ENCODE measurements at regions not wholly inside any gene's neighbourhood (a gene's known extent, or its start where the extent isn't known, plus 50 kb on each side); places are given as distances from the start of the nearest gene placed in this dataset.
"Not testable (repeated sequence)": the region's sequence is repeated elsewhere in the genome, so short reads cannot be mapped to it uniquely, and the experiment has no call there.

- no peak for DNase-seq (ENCODE audit: low read depth in 2 of 2)
Observed at GRCh38 chr5:10018201-10019069, 231.3 kb downstream of the ATPSCKMT start.

- no peak for DNase-seq (ENCODE audit: low read depth in 2 of 2)
Observed at GRCh38 chr5:10017786-10018185, 231.9 kb downstream of the ATPSCKMT start.

GRCh38 chr5:10016559-10016958, 233.1 kb downstream of the ATPSCKMT start:
- DNase-seq (ENCODE audit: low read depth in 2 of 2), result not testable (repeated sequence)

GRCh38 chr5:10015681-10016080, 234.0 kb downstream of the ATPSCKMT start:
- not testable (repeated sequence) for DNase-seq (ENCODE audit: low read depth in 2 of 2)

- no peak for DNase-seq (ENCODE audit: low read depth in 2 of 2)
Observed at GRCh38 chr5:10009802-10010201, 239.9 kb downstream of the ATPSCKMT start.

- DNase-seq (ENCODE audit: low read depth in 2 of 2), result no peak
Observed at GRCh38 chr5:9987101-9987500, 262.6 kb downstream of the ATPSCKMT start.

GRCh38 chr5:9977070-9977469, 272.6 kb downstream of the ATPSCKMT start:
- DNase-seq (ENCODE audit: low read depth in 2 of 2), result no peak

GRCh38 chr5:9976621-9977020, 273.1 kb downstream of the ATPSCKMT start:
- no peak for DNase-seq (ENCODE audit: low read depth in 2 of 2)

- DNase-seq (ENCODE audit: low read depth in 2 of 2), result no peak
Observed at GRCh38 chr5:9972059-9972458, 277.6 kb downstream of the ATPSCKMT start.

GRCh38 chr5:9971301-9971700, 278.4 kb downstream of the ATPSCKMT start:
- no peak for DNase-seq (ENCODE audit: low read depth in 2 of 2)

- no peak for DNase-seq (ENCODE audit: low read depth in 2 of 2)
Observed at GRCh38 chr5:9958914-9959313, 290.8 kb downstream of the ATPSCKMT start.

GRCh38 chr5:9957214-9957613, 292.5 kb downstream of the ATPSCKMT start:
- DNase-seq (ENCODE audit: low read depth in 2 of 2), result no peak

- no peak for DNase-seq (ENCODE audit: low read depth in 2 of 2)
Observed at GRCh38 chr5:9956725-9957124, 293.0 kb downstream of the ATPSCKMT start.

GRCh38 chr5:9955586-9955985, 294.1 kb downstream of the ATPSCKMT start:
- no peak for DNase-seq (ENCODE audit: low read depth in 2 of 2)

- no peak for DNase-seq (ENCODE audit: low read depth in 2 of 2)
Observed at GRCh38 chr5:9954869-9955268, 294.8 kb downstream of the ATPSCKMT start.

- DNase-seq (ENCODE audit: low read depth in 2 of 2), result no peak
Observed at GRCh38 chr5:9953691-9954090, 296.0 kb downstream of the ATPSCKMT start.

- no peak for DNase-seq (ENCODE audit: low read depth in 2 of 2)
Observed at GRCh38 chr5:9951865-9952516, 297.7 kb downstream of the ATPSCKMT start.

- DNase-seq (ENCODE audit: low read depth in 2 of 2), result no peak
Observed at GRCh38 chr5:9947944-9948343, 301.7 kb downstream of the ATPSCKMT start.

- DNase-seq (ENCODE audit: low read depth in 2 of 2), result no peak
Observed at GRCh38 chr5:9947225-9947714, 302.4 kb downstream of the ATPSCKMT start.

GRCh38 chr5:9932770-9933169, 302.6 kb upstream of the TAS2R1 start:
- no peak for DNase-seq (ENCODE audit: low read depth in 2 of 2)

GRCh38 chr5:9930156-9930555, 300.0 kb upstream of the TAS2R1 start:
- no peak for DNase-seq (ENCODE audit: low read depth in 2 of 2)

- DNase-seq (ENCODE audit: low read depth in 2 of 2), result no peak
Observed at GRCh38 chr5:9928326-9928725, 298.2 kb upstream of the TAS2R1 start.

GRCh38 chr5:9927521-9927997, 297.4 kb upstream of the TAS2R1 start:
- DNase-seq (ENCODE audit: low read depth in 2 of 2), result no peak
